ENCODE measurements at regions not wholly inside any gene's neighbourhood (a gene's known extent, or its start where the extent isn't known, plus 50 kb on each side); places are given as distances from the start of the nearest gene placed in this dataset.

- TF ChIP-seq, protein P1, sequence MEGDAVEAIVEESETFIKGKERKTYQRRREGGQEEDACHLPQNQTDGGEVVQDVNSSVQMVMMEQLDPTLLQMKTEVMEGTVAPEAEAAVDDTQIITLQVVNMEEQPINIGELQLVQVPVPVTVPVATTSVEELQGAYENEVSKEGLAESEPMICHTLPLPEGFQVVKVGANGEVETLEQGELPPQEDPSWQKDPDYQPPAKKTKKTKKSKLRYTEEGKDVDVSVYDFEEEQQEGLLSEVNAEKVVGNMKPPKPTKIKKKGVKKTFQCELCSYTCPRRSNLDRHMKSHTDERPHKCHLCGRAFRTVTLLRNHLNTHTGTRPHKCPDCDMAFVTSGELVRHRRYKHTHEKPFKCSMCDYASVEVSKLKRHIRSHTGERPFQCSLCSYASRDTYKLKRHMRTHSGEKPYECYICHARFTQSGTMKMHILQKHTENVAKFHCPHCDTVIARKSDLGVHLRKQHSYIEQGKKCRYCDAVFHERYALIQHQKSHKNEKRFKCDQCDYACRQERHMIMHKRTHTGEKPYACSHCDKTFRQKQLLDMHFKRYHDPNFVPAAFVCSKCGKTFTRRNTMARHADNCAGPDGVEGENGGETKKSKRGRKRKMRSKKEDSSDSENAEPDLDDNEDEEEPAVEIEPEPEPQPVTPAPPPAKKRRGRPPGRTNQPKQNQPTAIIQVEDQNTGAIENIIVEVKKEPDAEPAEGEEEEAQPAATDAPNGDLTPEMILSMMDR (IDR thresholded peaks at IDR 0.05; ENCODE audit: low read length), result no peak
- no peak for TF ChIP-seq EZH2 (IDR thresholded peaks at IDR 0.05; ENCODE audit: borderline replicate concordance, low read length)
Measured at GRCh38 chr1:8169364-8170058, 143.4 kb upstream of the ERRFI1 start.
